COR-L47 (cell line): ENCODE measurements at regions not wholly inside any gene's neighbourhood (a gene's known extent, or its start where the extent isn't known, plus 50 kb on each side); places are given as distances from the start of the nearest gene placed in this dataset.
"Not testable (repeated sequence)": the region's sequence is repeated elsewhere in the genome, so short reads cannot be mapped to it uniquely, and the experiment has no call there.

Experiments used
- DNase-seq: peaks from one replicate; lab custom pipeline; 2025; lab: John Stamatoyannopoulos, UW

DNA sequence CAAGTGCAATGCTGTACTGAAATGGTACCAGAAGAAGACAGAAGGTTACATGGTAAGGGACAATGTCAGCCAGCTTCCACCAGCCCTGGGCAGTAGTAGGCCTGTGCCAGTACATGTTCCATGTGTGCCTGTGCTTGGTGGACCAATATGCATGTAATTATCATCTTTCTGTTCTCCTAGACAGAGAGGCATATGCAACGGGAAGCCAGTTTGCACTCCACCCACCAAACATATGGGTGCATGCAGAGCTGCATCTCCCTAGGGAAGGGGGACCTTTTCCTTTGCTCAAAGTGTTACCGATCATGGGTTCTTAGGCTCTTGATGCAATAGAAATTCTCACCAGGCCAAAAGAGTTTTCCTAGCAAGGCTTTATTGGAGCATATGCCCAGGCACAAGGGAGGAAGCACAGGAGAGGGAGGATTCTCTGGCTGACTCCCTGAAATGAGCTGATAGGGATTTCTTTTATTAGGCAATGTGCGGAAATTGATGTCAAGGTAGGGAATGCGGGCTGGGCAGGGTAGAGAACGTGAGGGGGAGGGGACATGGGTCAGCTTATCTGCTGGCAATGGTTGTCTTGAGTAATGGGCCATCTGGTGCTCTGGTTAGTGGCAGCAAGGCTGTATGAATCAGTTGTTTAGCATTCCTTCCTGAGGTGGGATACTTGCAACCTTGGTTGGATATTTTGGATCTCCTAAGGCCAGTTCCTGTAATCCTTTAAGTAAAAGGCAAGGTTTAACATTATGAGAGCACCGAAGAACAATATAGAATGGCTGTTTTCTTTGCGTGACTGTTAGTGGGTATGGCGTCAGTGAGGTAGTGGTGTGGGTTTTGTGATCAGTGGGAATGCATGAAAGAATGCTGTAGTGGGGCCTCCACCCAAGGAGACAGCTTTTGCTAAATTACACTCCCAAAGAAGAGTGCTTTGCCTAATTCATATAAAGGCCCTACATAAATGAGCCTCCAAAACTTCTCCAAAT is 102.5 kb downstream of the CDRT15L2 start:
- DNase-seq: not testable (repeated sequence)

DNA sequence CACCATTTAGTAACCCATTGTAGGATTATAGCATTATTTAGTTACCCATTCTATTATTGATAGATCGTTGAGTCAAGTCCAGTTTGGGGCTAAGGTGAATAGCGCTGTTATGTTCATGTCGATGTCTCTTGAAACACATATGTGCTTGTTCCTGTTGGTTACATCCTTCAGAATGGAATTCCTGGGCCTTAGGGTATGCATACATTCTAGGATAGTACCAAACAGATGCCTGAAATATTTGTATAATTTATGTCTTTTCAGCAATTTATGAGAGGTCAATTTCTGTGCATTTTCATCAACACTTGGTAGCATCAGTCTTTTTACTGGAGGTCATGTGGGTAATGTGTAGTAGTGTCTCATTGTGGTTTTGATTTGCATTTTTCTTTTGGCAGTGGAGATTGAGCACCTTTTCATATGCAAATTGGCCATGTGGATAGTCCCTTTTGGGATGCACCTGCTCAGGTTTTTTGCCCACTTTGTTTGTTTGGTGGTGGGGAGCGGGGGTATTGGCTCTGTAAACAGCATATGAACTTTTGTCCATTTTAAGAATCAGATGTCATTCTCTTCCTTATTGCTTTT is 104.2 kb downstream of the CDRT15L2 start:
- DNase-seq: not testable (repeated sequence)

DNA sequence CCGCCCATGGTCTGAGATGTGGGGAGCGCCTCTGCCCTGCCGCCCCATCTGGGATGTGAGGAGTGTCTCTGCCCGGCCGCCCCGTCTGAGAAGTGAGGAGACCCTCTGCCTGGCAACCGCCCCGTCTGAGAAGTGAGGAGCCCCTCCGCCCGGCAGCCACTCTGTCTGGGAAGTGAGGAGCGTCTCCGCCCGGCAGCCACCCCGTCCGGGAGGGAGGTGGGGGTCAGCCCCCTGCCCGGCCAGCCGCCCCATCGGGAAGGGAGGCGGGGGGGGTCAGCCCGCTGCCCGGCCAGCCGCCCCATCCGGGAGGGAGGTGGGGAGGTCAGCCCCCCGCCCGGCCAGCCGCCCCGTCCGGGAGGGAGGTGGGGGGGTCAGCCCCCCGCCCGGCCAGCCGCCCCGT is 105.5 kb downstream of the CDRT15L2 start:
- DNase-seq: not testable (repeated sequence)

DNA sequence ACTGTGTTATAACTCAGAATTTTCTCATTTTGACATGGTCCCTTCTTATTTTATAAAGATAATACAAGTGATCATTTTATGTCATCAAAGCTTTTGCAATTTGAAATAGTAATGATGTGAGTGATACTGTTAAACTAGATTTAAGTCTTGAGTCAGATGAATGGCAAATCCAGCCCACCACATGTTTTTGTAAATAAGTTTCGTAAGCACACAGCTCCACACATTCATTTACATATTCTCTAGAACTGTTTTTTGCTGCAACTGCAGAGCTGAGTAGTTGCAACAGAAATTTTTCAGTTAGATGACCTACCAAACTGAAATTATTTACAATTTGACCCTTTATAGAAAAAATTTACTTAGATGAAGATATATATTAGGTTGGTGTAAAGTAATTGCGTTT is 108.1 kb downstream of the CDRT15L2 start:
- DNase-seq: not testable (repeated sequence)

DNA sequence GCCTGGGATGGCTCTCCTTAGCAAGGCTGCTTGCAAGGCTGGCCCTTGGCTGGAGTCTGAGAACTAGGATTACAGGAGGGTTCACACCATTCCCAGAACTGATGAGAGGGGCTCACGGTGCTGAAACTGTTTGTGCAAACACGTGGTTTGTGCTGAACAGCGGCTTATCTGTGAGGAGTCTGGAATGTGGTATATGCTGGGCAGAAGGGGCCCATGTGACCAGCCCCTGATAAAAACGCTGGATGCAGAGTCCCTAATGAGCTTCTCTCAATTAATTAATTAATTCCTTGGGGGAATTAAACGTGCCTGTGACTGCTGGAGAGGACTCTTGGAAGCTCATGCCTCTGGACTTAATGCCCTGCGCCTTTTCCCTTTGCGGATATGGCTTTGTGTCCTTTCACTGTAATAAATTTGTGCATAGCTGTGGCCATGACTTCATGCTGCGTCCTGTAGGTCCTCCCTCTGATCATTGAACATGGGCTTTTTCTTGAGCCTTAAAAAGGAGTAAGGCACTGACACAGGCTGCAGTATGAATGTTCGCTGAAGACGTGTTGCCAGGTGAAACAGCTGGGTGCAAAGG is 109.7 kb downstream of the CDRT15L2 start:
- not testable (repeated sequence) for DNase-seq

DNA sequence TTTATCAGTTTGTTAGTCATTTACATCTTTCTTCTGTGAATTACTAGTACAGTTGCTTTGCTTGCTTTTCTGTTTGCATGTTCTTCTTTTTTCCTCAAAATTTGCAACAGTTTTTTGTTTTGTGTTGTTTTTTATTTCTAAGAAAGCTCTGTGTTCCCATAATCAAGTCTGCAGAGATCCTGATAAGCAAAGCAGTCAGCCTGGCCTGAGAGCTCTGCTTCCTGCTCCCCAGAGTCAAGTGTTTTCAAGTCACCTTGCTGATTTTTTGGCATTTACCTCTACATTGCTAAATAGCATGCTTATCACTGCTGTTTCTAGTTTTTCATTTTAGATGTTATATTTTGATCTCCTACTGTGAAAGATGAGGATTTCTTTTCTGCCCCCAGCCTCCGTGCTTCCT is 113.2 kb downstream of the CDRT15L2 start:
- DNase-seq: not testable (repeated sequence)

DNA sequence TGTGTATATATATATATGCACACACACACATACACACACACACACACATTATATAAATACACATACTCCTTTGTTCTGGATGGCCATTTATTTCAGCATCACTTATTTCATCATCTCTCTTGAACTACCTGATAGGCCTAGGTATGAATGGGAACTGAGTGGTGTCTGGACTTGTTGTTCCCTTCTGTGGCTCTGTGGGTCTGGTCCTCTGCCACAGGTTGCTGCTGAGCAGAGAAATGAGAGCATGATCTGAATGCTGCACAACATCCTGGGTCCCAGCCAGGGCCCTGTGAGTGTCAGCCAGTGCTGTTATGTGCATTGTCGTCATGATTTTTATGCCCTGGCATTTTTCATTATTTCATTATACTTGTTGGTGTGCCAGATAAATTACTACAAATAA is 116.3 kb downstream of the CDRT15L2 start:
- not testable (repeated sequence) for DNase-seq

DNA sequence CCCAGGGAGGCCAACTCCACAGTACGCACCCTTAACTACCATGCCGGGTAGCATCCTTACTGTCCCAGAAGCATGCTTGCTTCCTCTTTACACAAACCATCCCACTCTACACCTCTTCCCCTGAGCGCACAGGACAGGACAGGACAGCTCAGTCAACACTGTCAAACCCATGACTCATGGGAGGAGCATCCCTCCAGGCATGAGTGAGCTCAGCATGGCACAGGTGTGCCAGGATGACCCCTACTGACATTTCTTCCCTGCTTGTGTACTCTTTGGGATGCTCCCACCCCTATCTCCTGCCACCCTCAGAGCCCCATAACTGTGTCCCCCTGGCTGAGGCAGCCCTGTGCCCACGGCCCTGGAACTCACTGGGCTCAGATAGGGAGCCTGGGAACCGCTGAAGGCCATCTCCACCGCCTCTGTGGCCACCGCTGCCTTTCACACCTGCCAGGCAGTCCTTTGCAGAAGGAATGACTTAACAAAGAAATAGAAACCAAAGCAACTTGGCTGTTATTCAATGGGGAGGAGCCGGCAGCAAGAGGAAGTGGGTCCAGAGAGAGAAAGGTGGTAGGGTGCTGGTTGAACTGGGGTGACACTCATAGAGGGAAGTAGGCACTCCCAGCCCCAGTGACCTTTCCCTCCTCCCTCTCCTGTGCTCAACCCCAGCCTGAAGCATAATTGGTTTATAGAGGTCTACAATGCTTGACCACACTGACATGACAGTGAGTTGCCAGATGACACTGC is 119.1 kb downstream of the CDRT15L2 start:
- not testable (repeated sequence) for DNase-seq

DNA sequence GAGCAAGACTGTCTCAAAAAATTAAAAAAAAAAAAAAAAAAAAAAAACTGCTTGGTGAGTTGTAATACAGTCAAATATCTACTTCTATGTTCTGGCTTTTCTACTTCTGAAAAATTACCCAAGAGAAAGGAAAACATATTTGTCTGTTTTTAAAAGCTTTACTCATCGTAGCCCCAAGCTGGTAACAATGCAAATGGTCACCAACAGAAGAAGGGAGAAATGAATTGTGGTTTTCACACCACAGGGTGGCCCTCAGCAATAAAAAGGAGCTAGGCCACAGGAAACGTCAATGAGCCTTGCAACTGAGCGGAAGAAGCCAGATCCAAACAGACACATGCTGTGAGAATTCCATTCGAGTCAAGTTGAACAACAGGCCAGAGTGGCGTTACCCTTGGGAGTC is 121.0 kb downstream of the CDRT15L2 start:
- DNase-seq: not testable (repeated sequence)

DNA sequence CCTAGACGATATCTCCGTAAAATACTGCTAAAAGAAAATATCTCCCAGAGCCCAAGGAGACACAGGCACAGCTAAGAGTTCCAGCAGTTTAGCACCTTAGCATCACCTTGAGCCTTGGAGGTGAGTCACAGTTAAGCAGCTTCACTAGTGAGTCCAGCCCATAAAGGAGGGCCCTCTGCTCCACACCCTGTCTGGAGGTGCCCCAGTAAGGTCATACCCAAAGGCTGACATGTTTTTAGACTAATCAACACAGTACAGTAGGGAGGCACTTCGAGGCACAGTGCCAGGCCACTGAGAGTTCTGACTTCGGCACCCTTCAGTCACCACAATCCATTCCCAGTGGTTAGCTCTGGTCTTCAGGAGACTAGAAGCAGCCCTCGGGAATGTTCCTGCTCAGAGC is 121.8 kb downstream of the CDRT15L2 start:
- DNase-seq: not testable (repeated sequence)

DNA sequence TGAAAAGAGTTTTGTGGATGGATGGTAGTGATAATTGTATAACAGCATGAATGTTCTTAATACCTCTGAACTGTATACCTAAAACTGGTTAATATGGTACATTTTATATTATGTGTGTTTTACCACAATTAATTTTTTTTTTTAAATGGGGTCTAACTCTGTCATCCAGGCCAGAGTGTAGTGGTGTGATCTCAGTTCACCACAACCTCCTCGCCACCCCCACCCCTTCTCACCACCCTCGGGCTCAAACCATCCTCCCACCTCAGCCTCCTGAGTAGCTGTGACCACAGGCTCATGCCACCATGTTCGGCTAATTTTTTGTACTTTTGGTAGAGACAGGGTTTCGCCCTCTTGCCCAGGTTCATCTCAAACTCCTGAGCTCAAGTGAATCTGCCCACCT is 123.2 kb downstream of the CDRT15L2 start:
- no peak for DNase-seq

DNA sequence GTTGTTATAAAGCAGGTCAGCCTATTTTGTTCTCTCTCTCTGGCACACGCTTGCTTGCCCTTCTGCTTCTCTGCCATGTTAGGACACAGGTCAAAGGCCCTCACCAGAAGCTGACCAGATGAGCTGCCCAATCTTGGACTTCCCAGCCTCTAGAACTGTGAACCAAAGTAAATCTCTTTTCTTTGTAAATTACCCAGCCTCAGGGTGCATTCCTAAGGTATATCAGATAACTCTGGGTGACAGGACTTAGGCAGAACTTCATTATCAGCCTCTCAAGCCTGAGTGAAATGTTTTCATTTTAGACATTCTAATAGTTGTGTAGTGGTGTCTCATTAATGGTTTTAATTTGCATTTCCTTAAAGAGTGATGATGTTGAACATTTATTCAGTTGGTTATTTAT is 124.3 kb downstream of the CDRT15L2 start:
- no peak for DNase-seq

DNA sequence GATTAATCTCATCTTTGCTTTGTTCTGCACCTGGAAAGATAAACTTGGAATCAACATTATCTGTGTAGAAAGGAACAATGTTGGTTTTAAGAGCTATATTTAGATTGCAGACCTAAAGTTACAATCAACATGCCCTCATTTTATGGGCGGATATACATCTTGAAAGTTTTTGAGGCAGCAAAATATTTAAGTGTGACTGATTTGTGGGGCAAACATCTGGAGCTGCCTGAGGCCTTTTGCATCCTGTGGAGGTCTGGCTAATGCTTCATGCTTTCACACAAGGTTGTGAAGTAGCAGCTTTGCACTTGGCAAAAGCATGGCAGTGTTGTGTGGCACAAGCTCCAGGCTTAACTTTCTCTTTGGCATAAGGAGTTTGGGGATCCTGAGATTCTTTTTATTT is 125.7 kb downstream of the CDRT15L2 start:
- DNase-seq: not testable (repeated sequence)

DNA sequence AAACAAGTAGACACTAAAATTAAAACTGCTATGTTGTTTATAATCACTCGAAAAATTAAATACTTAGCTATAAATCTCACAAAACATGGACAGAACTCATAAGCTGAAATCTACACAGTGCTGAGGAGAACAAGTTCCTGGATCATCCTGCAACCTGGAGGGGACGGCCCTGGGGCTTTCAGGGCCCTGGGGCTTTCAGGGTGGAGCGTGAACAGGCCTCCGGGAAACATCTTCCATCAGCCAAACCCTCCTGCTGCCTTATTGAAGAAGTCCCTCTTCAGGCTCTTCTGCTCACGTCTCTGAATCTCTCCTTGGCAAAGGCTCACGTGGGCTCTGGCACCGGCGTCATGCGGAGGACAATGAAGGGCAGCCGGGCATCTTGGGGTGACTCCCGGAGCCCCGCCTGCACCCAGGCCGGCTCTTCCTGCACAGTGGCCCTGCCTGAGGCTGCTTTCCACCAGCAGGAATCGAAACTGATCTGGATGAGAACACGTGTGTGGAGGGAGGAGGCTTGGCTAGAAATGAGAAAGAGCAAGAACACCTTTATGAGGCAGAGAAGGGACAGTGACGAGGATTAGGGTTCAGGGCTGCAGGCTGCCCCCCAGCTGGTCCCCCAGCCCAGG is 127.3 kb downstream of the CDRT15L2 start:
- no peak for DNase-seq

DNA sequence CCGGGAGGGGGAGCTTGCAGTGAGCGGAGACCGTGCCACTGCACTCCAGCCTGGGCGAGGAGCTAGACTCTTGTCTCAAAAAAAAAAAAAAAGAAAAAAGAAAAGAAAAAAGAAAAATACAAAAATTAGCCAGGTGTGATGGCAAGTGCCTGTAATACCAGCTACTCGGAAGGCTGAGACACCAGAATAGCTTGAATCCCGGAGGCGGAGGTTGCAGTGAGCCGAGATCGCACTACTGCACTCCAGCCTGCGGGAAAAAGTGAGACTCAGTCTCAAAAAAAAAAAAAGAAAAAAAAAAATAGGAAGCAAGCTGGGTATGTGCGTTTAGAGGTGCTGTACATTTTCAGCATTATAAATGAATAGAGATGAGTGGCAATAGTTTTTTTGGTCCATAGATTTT is 129.3 kb downstream of the CDRT15L2 start:
- DNase-seq: not testable (repeated sequence)

DNA sequence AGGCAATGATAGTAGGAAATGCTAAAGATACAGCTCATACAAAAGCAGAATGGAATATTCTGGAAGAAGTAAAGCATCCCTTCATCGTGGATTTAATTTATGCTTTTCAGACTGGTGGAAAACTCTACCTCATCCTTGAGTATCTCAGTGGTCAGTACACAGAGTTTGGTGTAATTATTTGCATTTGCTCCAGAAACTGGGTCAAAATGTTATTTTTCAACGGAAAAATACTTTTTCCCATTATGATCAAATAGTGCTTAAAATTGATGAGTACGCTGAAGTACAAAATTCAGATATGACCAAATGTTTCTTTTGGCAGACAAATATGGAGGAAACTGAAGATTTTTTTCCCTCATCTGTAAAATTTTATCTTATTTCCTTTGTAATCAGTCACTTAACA is 137.0 kb downstream of the CDRT15L2 start:
- DNase-seq: not testable (repeated sequence)

DNA sequence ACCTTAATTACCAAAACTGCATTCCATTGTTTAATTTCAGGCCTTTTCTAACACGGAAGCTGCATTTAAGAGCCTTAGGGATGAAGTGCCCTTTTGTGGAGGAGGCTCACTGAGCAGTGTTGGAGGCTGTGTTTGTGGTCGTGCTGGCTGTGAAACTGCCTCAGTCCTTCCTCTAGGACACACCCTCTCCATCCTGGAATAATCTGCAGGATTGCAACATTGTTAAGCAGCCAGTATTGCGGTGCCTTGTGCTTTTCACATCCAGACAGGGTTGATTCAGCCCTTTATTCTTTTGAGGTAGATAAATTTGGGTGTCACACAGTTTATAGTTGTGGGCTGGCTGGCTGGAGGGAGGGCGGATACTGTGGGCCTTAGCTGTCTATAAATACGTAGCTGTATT is 141.6 kb downstream of the CDRT15L2 start:
- DNase-seq: no peak

DNA sequence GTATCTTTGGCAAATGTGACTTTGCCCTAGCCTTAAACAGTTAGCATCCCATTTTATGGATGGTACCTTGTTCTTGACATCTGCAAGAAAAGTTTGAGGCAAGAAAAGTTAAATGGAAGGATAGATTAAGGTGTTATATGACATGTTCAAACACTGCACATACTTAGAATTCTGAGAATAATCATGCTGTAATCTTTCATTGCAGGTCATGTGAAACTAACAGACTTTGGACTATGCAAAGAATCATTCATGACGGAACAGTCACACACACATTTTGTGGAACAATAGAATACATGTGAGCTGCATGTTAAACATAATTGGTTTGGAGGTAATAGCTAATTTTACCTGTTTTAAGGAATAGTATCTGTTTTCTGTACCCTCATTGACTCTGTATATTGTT is 144.9 kb downstream of the CDRT15L2 start:
- DNase-seq: not testable (repeated sequence)

DNA sequence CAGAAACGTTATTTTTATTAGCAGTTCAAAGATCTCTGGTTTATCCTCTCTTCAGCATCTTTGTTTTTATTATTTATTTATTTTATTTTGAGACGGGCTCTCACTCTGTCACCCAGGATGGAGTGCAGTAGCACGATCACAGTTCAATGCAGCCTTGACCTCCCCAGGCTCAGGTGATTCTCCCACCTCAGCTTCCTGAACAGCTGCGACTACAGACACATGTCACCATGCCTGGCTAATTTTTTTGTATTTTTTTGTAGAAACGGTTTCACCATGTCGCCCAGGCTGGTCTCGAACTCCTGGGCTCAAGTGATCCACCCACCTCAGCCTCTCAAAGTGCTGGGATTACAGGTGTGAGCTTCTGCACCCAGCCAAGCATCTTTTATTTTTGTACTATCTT is 147.7 kb downstream of the CDRT15L2 start:
- not testable (repeated sequence) for DNase-seq

DNA sequence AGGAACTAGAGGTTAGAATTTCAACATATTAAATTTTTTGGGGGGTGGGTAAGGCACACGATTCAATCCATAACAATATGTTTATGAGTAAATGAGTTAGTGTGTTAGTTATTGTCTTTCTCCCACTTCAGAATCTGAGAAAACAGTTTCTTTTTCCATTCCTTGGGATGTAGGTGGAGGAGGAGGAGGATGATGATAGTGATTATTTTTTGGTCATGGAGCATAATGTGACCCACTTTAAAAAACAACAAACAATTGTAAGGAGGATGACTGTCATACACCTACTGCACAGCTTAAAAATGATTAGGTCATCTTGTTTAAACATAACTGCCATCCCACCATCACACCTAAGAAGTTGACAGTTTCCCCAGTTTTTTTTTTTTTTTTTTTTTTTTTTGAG is 148.7 kb downstream of the CDRT15L2 start:
- no peak for DNase-seq

DNA sequence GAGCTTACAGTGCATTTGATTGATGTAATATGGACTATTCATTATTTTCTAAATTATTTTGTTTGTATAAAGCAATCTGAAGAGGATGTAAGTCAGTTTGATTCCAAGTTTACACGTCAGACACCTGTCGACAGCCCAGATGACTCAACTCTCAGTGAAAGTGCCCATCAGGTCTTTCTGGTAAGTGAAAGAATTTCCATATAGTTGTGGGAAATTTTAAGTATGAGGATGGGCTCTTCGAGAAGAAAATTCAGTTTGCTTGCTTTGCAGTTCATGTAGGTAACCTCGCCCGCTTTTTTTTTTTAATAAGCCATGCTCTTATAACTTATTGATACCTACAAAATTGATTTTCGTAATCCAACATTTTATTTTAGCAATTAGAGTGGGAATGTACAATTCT is 151.6 kb downstream of the CDRT15L2 start:
- DNase-seq: not testable (repeated sequence)

DNA sequence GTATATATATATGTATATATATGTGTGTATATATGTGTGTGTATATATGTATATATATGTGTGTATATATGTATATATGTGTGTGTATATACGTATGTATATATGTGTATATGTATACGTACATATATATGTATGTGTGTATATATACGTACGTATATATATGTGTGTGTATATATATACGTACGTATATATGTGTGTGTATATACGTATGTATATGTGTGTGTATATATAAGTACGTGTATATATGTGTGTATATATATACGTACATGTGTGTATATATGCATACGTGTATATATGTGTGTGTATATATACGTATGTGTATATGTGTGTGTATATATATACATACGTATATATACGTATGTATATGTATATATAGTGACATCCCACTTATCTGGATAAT is 154.4 kb downstream of the CDRT15L2 start:
- DNase-seq: no peak
